Sigmoid colon (tissue), 4 donors: ENCODE measurements at regions not wholly inside any gene's neighbourhood (a gene's known extent, or its start where the extent isn't known, plus 50 kb on each side); places are given as distances from the start of the nearest gene placed in this dataset.

ENCODE experiments used
- CTCF ChIP-seq, 4 experiments: fragments of 450-650 bp in 3 of 4; fragments of 200-600 bp in 1 of 4; IDR thresholded peaks; one replicate each; pipeline ENCODE4 v1.5.1; 2016 to 2019; ENCODE audit warnings: antibody characterized with exemption in 4 of 4, mild to moderate bottlenecking in 3 of 4, moderate library complexity in 2 of 4
- EP300 ChIP-seq, 4 donors: sonication (generic); formaldehyde crosslinking; IDR thresholded peaks; one replicate each; pipeline ENCODE4 v1.6.1; 2017; ENCODE audit warnings: antibody characterized with exemption in 4 of 4

DNA sequence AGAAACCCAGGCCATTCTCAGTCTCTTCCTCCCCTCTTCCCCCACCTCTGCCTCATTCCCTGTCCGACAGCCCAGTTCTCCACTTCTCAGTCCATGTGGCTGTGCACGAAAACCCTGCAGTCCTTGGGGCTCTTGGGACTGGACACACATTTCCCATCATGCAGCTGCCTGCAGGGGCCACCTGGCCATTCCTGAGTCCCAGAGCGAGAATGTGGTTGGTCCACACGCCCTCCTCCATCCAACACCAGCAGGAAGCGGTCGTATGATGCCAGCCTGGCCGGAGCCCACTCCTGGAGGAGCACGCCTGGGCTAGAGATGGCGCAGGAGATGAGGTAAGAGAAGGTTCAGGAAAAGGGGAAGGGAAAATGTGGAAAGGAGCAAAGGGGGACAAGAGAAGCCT is 222.5 kb downstream of the USP6NL start:
- TF ChIP-seq CTCF (IDR thresholded peaks at IDR 0.05), result no peak
- TF ChIP-seq EP300 (IDR thresholded peaks at IDR 0.05), result no peak
